Breast epithelium (tissue), 4 donors: ENCODE measurements at regions not wholly inside any gene's neighbourhood (a gene's known extent, or its start where the extent isn't known, plus 50 kb on each side); places are given as distances from the start of the nearest gene placed in this dataset.
A peak's percentile ranks its signal among the peaks of the same experiment; 100 is the strongest.

Source experiments
- DNase-seq, 2 donors: peaks; one replicate each; pipeline ENCODE4 v3.0.0-alpha.2; 2019; ENCODE audit warnings: low spot score in 2 of 2
- H3K27ac ChIP-seq, 2 donors: fragments of 200-600 bp; sonication (generic) in 1 of 2; one replicate each; pipeline ENCODE4 v1.5.1; 2016 to 2019; ENCODE audit warnings: mild to moderate bottlenecking in 1 of 2
- H3K27me3 ChIP-seq, 2 donors: fragments of 200-600 bp; sonication (generic) in 1 of 2; one replicate each; pipeline versions ENCODE4 v1.5.1 to v1.6.0; 2017 to 2019; ENCODE audit warnings: control low read depth in 1 of 2, mild to moderate bottlenecking in 1 of 2
- H3K36me3 ChIP-seq: fragments of 200-600 bp; one replicate; pipeline ENCODE4 v1.5.1; 2019
- H3K4me1 ChIP-seq, 2 donors: fragments of 200-600 bp; sonication (generic); one replicate each; pipeline ENCODE4 v1.5.1; 2016 to 2019; ENCODE audit warnings: control low read depth in 1 of 2
- H3K4me3 ChIP-seq, 3 donors: fragments of 200-600 bp; sonication (generic); 1 replicate in 2 of 3; 2 replicates in 1 of 3; pipeline ENCODE4 v1.5.1; 2016 to 2019; ENCODE audit warnings: mild to moderate bottlenecking in 3 of 3, moderate library complexity in 2 of 3
- H3K9me3 ChIP-seq, 2 donors: fragments of 200-600 bp; sonication (generic) in 1 of 2; one replicate each; pipeline ENCODE4 v1.5.1; 2016 to 2019; ENCODE audit warnings: control low read depth in 1 of 2
- POLR2A ChIP-seq: fragments of 450-650 bp; IDR thresholded peaks from one replicate; pipeline ENCODE4 v1.6.1; 2016; ENCODE audit warnings: antibody characterized with exemption, mild to moderate bottlenecking, moderate library complexity
- POLR2AphosphoS5 ChIP-seq, 3 donors: sonication (generic); formaldehyde crosslinking; IDR thresholded peaks; one replicate each; pipeline ENCODE4 v1.6.1; 2017; ENCODE audit warnings: antibody characterized with exemption in 3 of 3
- intact Hi-C: fragments of 100-400 bp; cut with DNase I; formaldehyde crosslinking; loops from one replicate; pipeline ENCODE4 v1.15.1; 2023; ENCODE audit warnings: low total_unique reads
- TF ChIP-seq, protein P1 (sequence below), 3 donors: fragments of 450-650 bp; IDR thresholded peaks; one replicate each; pipeline ENCODE4 v1.5.1; 2016 to 2017; ENCODE audit warnings: antibody characterized with exemption in 3 of 3, mild to moderate bottlenecking in 3 of 3, moderate library complexity in 3 of 3

GRCh38 chr7:46296526-46296925, 375.5 kb upstream of the IGFBP3 start:
- TF ChIP-seq POLR2AphosphoS5 (IDR thresholded peaks at IDR 0.05) (no peak), POLR2A (no peak)
- TF ChIP-seq, protein P1, sequence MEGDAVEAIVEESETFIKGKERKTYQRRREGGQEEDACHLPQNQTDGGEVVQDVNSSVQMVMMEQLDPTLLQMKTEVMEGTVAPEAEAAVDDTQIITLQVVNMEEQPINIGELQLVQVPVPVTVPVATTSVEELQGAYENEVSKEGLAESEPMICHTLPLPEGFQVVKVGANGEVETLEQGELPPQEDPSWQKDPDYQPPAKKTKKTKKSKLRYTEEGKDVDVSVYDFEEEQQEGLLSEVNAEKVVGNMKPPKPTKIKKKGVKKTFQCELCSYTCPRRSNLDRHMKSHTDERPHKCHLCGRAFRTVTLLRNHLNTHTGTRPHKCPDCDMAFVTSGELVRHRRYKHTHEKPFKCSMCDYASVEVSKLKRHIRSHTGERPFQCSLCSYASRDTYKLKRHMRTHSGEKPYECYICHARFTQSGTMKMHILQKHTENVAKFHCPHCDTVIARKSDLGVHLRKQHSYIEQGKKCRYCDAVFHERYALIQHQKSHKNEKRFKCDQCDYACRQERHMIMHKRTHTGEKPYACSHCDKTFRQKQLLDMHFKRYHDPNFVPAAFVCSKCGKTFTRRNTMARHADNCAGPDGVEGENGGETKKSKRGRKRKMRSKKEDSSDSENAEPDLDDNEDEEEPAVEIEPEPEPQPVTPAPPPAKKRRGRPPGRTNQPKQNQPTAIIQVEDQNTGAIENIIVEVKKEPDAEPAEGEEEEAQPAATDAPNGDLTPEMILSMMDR (IDR thresholded peaks at IDR 0.05), result no peak
- H3K4me3 ChIP-seq, result no peak overlapping the region
- no peaks in the 10 kb centered on the region for H3K4me1 ChIP-seq
- no peaks in the 10 kb centered on the region for H3K36me3 ChIP-seq
- no peak for DNase-seq
- no peak overlapping the region for H3K27ac ChIP-seq
- no peaks in the 10 kb centered on the region for H3K27me3 ChIP-seq
- intact Hi-C loops, result no loop called here
- peaks cover 0 to 7% of the 10 kb centered on the region in 2 donors for H3K9me3 ChIP-seq

DNA sequence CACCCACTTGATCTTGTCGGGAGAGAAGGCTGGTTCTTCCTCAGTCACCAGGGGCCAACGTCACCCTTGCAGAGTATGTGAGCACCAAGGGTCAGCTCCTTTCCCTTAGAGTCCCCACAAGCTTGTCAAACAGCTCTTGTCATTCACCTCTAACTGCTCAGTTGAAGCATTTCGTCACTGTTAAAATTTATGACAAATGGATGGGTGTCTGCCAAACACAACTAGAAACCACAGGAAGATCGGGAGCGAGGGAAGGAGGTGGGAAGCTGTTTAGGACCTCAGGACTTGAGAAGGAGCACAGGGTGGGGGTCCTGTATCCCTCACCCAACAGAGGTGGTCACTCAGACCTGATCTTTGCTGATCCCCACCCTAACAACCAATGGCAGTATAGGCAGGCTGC, 373.3 kb upstream of the IGFBP3 start:
- no peak for DNase-seq
- intact Hi-C loops, result no loop called here
- TF ChIP-seq POLR2A, result no peak
- no peak for TF ChIP-seq POLR2AphosphoS5 (IDR thresholded peaks at IDR 0.05)
- Histone ChIP-seq H3K36me3 (no peaks in the 10 kb centered on the region), H3K27me3 (no peaks in the 10 kb centered on the region), H3K9me3 (peaks cover 0 to 7% of the 10 kb centered on the region in 2 donors), H3K4me1 (peaks cover 0 to 9% of the 10 kb centered on the region in 2 donors), H3K27ac (no peak overlapping the region), H3K4me3 (no peak overlapping the region)

- no peak for DNase-seq
- H3K4me3 ChIP-seq, result no peak overlapping the region
- intact Hi-C loops, result no loop called here
- peaks cover 0 to 7% of the 10 kb centered on the region in 2 donors for H3K9me3 ChIP-seq
- no peaks in the 10 kb centered on the region for H3K27me3 ChIP-seq
- no peaks in the 10 kb centered on the region for H3K36me3 ChIP-seq
- TF ChIP-seq, protein P1 (IDR thresholded peaks at IDR 0.05), result no peak
- no peak for TF ChIP-seq POLR2AphosphoS5 (IDR thresholded peaks at IDR 0.05)
- no peak for TF ChIP-seq POLR2A
- no peak overlapping the region for H3K27ac ChIP-seq
- peaks cover 0 to 9% of the 10 kb centered on the region in 2 donors for H3K4me1 ChIP-seq
Measured at GRCh38 chr7:46292741-46293140, 371.7 kb upstream of the IGFBP3 start.

DNA sequence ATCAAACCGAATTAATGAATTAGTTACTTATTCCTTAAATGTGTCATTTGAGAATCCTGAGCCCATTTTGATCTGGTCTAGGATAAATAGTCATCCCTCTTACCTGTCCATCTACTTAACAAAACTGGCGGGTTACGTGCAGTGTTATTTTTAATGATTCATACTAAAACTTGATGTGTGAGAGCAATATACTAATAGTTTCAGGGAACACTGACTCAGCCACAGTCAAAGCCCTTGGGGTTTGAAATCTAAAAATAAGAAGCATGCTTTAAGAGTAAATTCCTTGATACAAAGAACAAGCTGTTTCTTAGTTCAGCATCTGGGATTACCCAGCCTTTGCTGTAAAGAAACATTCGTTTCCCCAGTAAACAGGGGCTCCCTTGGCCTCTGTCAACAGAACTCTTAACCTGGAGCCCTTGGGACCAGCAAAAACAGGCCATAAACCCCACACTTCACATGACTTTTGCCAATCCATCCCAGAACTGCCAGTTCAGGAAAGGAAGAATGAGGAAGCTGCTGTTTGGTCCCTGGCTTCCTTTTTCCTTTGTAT, 370.6 kb upstream of the IGFBP3 start:
- no peak for DNase-seq
- peak overlapping the region; percentile 41 to 63 for H3K27ac ChIP-seq

DNA sequence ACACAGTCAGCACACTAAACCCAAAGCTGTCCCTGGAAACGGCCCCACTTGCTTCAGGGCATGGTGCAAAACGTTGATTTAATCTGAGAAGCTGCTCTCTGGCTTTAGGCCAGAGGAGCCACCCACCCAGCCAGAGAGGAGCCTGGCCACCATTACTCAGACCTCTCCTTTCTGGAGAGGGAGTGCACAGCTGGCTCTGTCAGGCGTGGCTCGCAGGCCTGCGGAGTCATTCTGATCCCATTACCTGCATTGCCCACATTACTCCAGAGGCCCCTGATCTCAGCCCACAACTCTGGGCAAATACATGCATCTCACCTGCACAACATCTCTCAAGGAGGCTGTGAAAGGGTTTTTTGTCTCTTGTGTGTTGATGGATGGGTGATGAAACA, 370.0 kb upstream of the IGFBP3 start:
- no peak for TF ChIP-seq POLR2A
- TF ChIP-seq, protein P1 (IDR thresholded peaks at IDR 0.05), result no peak
- no peak for TF ChIP-seq POLR2AphosphoS5 (IDR thresholded peaks at IDR 0.05)
- no peaks in the 10 kb centered on the region for H3K9me3 ChIP-seq
- H3K4me1 ChIP-seq, result peaks cover 0 to 9% of the 10 kb centered on the region in 2 donors
- H3K27ac ChIP-seq, result peak overlapping the region; percentile 41 to 63
- H3K36me3 ChIP-seq, result no peaks in the 10 kb centered on the region
- H3K27me3 ChIP-seq, result no peaks in the 10 kb centered on the region
- no peak overlapping the region for H3K4me3 ChIP-seq
- no peak for DNase-seq
- intact Hi-C loops, result no loop called here

More for the DNA sequence above, 370.6 kb upstream of the IGFBP3 start:
- H3K27me3 ChIP-seq, result no peaks in the 10 kb centered on the region
- H3K9me3 ChIP-seq, result no peaks in the 10 kb centered on the region
- no peaks in the 10 kb centered on the region for H3K36me3 ChIP-seq
- intact Hi-C loops, result no loop called here
- H3K4me1 ChIP-seq, result peaks cover 0 to 9% of the 10 kb centered on the region in 2 donors
- TF ChIP-seq, protein P1 (IDR thresholded peaks at IDR 0.05), result no peak
- TF ChIP-seq POLR2A (no peak), POLR2AphosphoS5 (IDR thresholded peaks at IDR 0.05) (peak in 1 of 3 donors; percentile 43)
- no peak overlapping the region for H3K4me3 ChIP-seq
